ENCODE measurements at regions not wholly inside any gene's neighbourhood (a gene's known extent, or its start where the extent isn't known, plus 50 kb on each side); places are given as distances from the start of the nearest gene placed in this dataset.

DNA sequence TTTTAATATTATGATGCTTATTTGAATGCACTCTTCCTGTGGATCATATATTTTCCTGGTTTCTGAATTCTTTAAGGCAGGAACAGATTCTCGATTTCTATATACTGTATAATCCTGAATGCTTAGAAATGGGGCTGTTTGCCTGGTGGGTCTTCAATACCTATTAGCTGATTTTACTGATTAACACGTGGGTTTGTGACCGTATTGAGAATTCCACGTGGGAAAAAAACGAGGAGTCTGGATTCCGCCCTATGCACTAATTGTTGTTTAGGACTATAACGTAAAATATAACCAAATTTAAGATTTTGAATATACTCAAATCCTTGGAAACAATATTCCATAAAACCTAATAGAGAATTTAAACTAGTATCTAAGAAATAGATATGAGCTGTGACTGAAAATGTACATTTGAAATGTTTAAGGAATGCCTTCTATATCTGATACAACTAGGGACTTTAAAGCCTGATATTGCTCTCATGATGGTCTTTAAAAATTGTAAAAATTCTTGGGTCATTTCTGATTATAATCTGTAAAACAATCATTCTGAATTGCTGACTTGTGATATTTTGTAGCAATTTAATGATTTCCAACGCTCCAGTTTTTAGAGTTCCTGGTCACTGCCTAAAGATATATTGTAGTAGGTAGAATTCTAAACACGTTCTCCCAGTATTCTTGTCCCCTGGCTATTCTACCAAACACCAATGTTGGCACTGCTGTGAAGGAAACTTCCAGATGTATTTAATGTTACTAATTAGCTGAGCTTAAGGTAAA, 93.6 kb upstream of the NOX3 start:
- Histone ChIP-seq H3K27ac (ENCODE audit: low read depth, low read length, poor library complexity, severe bottlenecking) (no peak overlapping the region), H3K4me3 (ENCODE audit: low read depth, low read length, poor library complexity, severe bottlenecking) (no peak overlapping the region), H3K79me2 (ENCODE audit: insufficient read depth, low read depth, low read length) (no peaks in the 10 kb centered on the region), H3K9me3 (ENCODE audit: low read length) (no peaks in the 10 kb centered on the region), H3K36me3 (ENCODE audit: insufficient read depth, low read length) (no peaks in the 10 kb centered on the region), H3K4me2 (ENCODE audit: low read length) (no peak overlapping the region), H4K20me1 (ENCODE audit: insufficient read depth, low read length) (no peaks in the 10 kb centered on the region), H3K4me1 (ENCODE audit: insufficient read depth, low read length, poor library complexity, severe bottlenecking) (no peaks in the 10 kb centered on the region), H2AFZ (ENCODE audit: low read length) (no peak overlapping the region), H3K9me2 (ENCODE audit: insufficient read depth, low read length) (no peaks in the 10 kb centered on the region)
- CTCF ChIA-PET (ENCODE audit: unreplicated experiment) = no interaction called here
- no peak for DNase-seq (ENCODE audit: low spot score)
- intact Hi-C loops (cut with micrococcal nuclease; ENCODE audit: unreplicated experiment) = no loop called here
- no TSS peak for BruUV-seq (replicated peaks)
- TF ChIP-seq CTCF (conservative IDR thresholded peaks at IDR 0.05; ENCODE audit: low read length) = no peak
- TF ChIP-seq EZH2phosphoT487 (IDR thresholded peaks at IDR 0.05; ENCODE audit: borderline replicate concordance, low read depth, low read length) = no peak
- POLR2A ChIA-PET = no interaction called here

GRCh38 chr6:155548576-155548975, 92.9 kb upstream of the NOX3 start:
- CTCF ChIA-PET (ENCODE audit: unreplicated experiment) = no interaction called here

More at GRCh38 chr6:155548576-155548975, 92.9 kb upstream of the NOX3 start:
- Histone ChIP-seq H3K4me1 (ENCODE audit: insufficient read depth, low read length, poor library complexity, severe bottlenecking) (no peaks in the 10 kb centered on the region), H3K36me3 (ENCODE audit: insufficient read depth, low read length) (no peaks in the 10 kb centered on the region), H3K4me3 (ENCODE audit: low read depth, low read length, poor library complexity, severe bottlenecking) (no peak overlapping the region), H3K27ac (ENCODE audit: low read depth, low read length, poor library complexity, severe bottlenecking) (no peak overlapping the region), H3K9me2 (ENCODE audit: insufficient read depth, low read length) (no peaks in the 10 kb centered on the region), H4K20me1 (ENCODE audit: insufficient read depth, low read length) (no peaks in the 10 kb centered on the region), H3K79me2 (ENCODE audit: insufficient read depth, low read depth, low read length) (no peaks in the 10 kb centered on the region), H3K9me3 (ENCODE audit: low read length) (no peaks in the 10 kb centered on the region), H3K4me2 (ENCODE audit: low read length) (no peak overlapping the region), H2AFZ (ENCODE audit: low read length) (no peak overlapping the region)
- DNase-seq (ENCODE audit: low spot score) = no peak
- intact Hi-C loops (cut with micrococcal nuclease; ENCODE audit: unreplicated experiment) = no loop called here
- BruUV-seq (replicated peaks) = no TSS peak
- TF ChIP-seq CTCF (conservative IDR thresholded peaks at IDR 0.05; ENCODE audit: low read length) = no peak
- no peak for TF ChIP-seq EZH2phosphoT487 (IDR thresholded peaks at IDR 0.05; ENCODE audit: borderline replicate concordance, low read depth, low read length)
- POLR2A ChIA-PET = no interaction called here

Data from OCI-LY7 (cell line).